ENCODE measurements at regions not wholly inside any gene's neighbourhood (a gene's known extent, or its start where the extent isn't known, plus 50 kb on each side); places are given as distances from the start of the nearest gene placed in this dataset.

DNA sequence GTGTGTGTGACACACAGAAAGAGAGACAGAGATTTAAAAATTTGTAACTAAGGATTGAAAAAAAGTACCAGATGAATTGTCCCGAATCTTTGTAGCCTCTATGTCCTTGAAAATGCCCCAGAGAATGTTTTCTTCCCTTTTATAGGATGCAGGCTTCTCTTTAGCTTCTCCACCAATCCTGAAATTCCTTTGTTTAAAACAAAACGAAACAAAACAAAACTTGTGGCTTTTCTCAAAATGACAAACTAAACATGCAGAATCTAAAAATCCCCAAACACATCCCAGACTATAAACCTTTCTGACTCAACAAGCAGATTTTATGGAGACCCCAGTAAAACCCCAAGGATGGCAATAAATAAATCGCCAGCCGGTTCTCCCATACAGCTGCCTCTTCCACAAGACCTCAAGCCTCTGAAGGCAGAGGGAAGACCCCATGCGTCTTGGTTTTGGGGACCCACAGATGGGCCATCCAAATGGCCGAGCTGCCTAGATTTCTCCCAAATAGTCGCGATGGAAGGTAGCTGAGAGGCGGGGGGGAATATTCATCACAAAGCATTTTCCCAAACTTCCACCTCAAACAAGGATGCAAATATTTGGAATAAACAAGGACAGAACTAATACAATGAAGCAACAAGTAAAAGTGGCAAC is 269.5 kb upstream of the FOXF1 start:
- TF ChIP-seq, protein P1, sequence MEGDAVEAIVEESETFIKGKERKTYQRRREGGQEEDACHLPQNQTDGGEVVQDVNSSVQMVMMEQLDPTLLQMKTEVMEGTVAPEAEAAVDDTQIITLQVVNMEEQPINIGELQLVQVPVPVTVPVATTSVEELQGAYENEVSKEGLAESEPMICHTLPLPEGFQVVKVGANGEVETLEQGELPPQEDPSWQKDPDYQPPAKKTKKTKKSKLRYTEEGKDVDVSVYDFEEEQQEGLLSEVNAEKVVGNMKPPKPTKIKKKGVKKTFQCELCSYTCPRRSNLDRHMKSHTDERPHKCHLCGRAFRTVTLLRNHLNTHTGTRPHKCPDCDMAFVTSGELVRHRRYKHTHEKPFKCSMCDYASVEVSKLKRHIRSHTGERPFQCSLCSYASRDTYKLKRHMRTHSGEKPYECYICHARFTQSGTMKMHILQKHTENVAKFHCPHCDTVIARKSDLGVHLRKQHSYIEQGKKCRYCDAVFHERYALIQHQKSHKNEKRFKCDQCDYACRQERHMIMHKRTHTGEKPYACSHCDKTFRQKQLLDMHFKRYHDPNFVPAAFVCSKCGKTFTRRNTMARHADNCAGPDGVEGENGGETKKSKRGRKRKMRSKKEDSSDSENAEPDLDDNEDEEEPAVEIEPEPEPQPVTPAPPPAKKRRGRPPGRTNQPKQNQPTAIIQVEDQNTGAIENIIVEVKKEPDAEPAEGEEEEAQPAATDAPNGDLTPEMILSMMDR (IDR thresholded peaks at IDR 0.05; ENCODE audit: borderline replicate concordance) = no peak
- intact Hi-C loops (cut with micrococcal nuclease) = no loop called here
- Histone ChIP-seq H3K4me3 (no peak overlapping the region), H3K9me3 (replicated peaks) (peaks cover 8% of the 10 kb centered on the region), H3K36me3 (no peaks in the 10 kb centered on the region), H3K27me3 (ENCODE audit: low read depth) (peaks cover 64% of the 10 kb centered on the region), H3K4me1 (no peaks in the 10 kb centered on the region), H3K27ac (replicated peaks) (no peak overlapping the region)
- DNase-seq = no peak

DNA sequence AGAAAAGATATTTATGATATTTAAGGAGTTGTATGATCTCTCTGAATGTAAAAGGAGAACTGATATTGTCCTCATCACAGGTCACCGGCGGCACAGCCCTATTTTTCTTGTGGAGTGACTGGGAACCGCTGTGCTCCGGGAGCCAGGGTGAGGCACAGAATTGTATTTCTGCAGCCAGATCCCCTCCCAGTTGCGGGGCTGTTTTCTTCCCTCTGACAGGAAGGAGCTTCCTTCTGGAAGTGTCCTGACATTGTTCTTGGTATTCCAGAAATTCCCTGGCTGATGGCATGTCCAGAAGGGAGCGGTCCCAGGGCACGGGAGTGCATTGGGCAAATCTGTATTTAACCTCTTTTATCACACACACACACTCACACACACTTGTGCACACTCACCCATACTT is 268.6 kb upstream of the FOXF1 start:
- H3K27me3 ChIP-seq (ENCODE audit: low read depth) = peaks cover 72% of the 10 kb centered on the region

DNA sequence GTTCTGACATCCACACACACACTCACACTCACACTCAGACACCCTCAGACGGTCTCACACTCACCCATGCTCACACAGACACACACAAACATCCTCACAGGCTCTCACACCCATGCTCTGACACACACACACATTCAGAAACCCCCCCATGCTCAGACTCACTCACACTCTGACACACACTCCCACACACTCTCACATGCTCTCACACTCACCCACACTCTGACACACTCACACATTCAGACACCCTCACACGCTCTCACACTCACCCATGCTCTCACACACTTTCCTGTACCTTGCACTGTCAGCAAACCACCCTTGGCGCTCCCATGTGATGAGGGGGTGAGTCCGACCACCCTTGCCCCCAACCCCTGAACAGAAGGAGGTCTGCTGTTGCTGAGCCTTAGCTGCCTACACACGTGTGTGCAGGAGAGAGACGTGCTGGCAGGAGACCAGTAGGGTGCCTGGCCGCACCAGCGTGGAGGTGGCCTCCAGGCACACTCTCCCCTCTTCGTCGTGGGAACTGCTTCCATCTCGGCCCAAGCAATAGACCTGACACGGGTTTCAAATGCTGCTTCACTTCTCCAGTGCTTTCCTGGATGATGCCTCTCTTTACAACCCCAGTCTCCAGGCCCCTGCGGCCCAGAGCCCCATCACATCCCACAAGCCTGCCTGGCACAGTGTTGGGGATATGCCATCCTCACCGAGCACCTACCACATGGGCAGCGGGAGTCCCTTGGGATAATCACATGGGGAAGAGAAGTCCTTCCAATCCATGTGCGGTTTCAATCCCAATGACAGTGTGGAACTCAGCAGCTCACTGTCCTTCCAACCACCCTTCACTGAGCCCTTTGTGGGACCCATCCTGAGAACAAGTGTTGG is 267.8 kb upstream of the FOXF1 start:
- Histone ChIP-seq H3K27me3 (ENCODE audit: low read depth) (peaks cover 75% of the 10 kb centered on the region), H3K9me3 (replicated peaks) (peaks cover 8% of the 10 kb centered on the region), H3K4me3 (no peak overlapping the region), H3K27ac (replicated peaks) (no peak overlapping the region), H3K4me1 (no peaks in the 10 kb centered on the region), H3K36me3 (no peaks in the 10 kb centered on the region)
- no peak for DNase-seq
- TF ChIP-seq, protein P1 (IDR thresholded peaks at IDR 0.05; ENCODE audit: borderline replicate concordance) = no peak
- intact Hi-C loops (cut with micrococcal nuclease) = no loop called here

More for the DNA sequence above, 268.6 kb upstream of the FOXF1 start:
- intact Hi-C loops (cut with micrococcal nuclease) = no loop called here
- TF ChIP-seq, protein P1 (IDR thresholded peaks at IDR 0.05; ENCODE audit: borderline replicate concordance) = no peak
- no peak overlapping the region for H3K4me3 ChIP-seq
- no peaks in the 10 kb centered on the region for H3K36me3 ChIP-seq
- no peak overlapping the region for H3K27ac ChIP-seq (replicated peaks)
- no peaks in the 10 kb centered on the region for H3K4me1 ChIP-seq
- DNase-seq = no peak
- H3K9me3 ChIP-seq (replicated peaks) = peaks cover 8% of the 10 kb centered on the region

DNA sequence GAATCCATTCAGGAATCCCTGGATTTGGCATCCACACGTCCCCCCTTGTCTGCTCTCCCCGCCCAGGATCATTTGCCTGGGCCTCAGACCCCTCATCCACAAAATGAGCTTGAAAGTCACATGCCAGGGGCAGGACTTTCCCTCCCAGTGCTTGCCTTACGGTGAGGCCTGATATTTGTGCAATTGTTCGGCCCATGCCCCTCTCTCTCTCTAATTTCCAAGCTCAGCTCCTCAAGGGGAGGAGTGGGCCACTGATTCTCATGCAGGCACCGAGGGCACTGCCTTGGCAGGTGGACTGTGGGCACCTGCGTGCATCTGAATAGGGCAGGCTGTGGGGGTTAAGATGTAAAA is 267.2 kb upstream of the FOXF1 start:
- Histone ChIP-seq H3K27ac (replicated peaks) (no peak overlapping the region), H3K4me1 (no peaks in the 10 kb centered on the region), H3K36me3 (no peaks in the 10 kb centered on the region), H3K9me3 (replicated peaks) (peaks cover 8% of the 10 kb centered on the region), H3K27me3 (ENCODE audit: low read depth) (peaks cover 75% of the 10 kb centered on the region), H3K4me3 (no peak overlapping the region)
- TF ChIP-seq, protein P1 (IDR thresholded peaks at IDR 0.05; ENCODE audit: borderline replicate concordance) = no peak
- no peak for DNase-seq
- intact Hi-C loops (cut with micrococcal nuclease) = no loop called here

DNA sequence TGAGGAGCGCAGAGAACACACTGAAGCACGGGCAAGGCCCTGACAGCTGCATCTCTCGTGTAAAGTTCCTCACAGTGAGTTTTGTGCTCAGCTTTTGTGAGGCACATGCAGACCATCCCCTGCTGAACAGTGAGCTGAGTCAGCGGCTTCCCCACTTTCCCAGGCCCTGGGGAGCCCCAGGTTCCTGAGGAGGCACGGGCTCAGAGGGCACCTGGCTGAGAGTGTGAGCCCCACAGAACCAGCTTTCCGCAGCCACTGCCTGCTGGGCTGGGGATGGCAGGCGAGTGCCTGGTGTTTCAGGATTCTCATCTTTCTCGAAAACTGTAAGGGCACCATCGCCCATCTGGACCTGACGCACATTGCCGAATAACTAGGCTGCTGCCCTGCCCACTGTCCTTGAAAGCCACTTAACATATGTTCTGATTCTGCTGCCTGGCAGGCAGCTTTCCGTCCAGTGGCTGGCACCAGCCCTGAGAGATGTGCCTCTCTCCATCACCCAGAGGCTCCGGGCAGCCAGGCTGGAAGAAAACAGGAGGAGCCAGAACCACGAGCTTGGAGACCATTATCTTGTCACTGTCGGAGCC is 266.7 kb upstream of the FOXF1 start:
- Histone ChIP-seq H3K27me3 (ENCODE audit: low read depth) (peaks cover 75% of the 10 kb centered on the region), H3K9me3 (replicated peaks) (peaks cover 8% of the 10 kb centered on the region), H3K36me3 (no peaks in the 10 kb centered on the region), H3K4me1 (no peaks in the 10 kb centered on the region), H3K27ac (replicated peaks) (no peak overlapping the region), H3K4me3 (no peak overlapping the region)
- TF ChIP-seq, protein P1 (IDR thresholded peaks at IDR 0.05; ENCODE audit: borderline replicate concordance) = no peak
- intact Hi-C loops (cut with micrococcal nuclease) = no loop called here
- DNase-seq = no peak
